ENCODE measurements at regions not wholly inside any gene's neighbourhood (a gene's known extent, or its start where the extent isn't known, plus 50 kb on each side); places are given as distances from the start of the nearest gene placed in this dataset.

- no peak for TF ChIP-seq SCRT1 (tag by site-specific recombination; IDR thresholded peaks at IDR 0.05; ENCODE audit: borderline replicate concordance)
- TF ChIP-seq ZNF133 (tag by site-specific recombination; IDR thresholded peaks at IDR 0.05) = no peak
- TF ChIP-seq ZNF792 (tag by site-specific recombination; IDR thresholded peaks at IDR 0.05) = no peak
- TF ChIP-seq ZNF501 (tag by site-specific recombination; IDR thresholded peaks at IDR 0.05) = no peak
- no peak for TF ChIP-seq ZNF449 (tag by site-specific recombination; IDR thresholded peaks at IDR 0.05)
- TF ChIP-seq BCL11A (tag by site-specific recombination; IDR thresholded peaks at IDR 0.05; ENCODE audit: low read depth) = no peak
- TF ChIP-seq ZNF148 (tag by site-specific recombination; IDR thresholded peaks at IDR 0.05; ENCODE audit: borderline replicate concordance) = no peak
- no peak for TF ChIP-seq ZNF266 (tag by site-specific recombination; IDR thresholded peaks at IDR 0.05; ENCODE audit: low read depth)
- no peak for TF ChIP-seq ZNF623 (tag by site-specific recombination; IDR thresholded peaks at IDR 0.05)
- no peak for TF ChIP-seq ZNF692 (tag by site-specific recombination; IDR thresholded peaks at IDR 0.05)
- no peak for TF ChIP-seq TCF7L2 (IDR thresholded peaks at IDR 0.05; ENCODE audit: borderline replicate concordance, low read depth, low read length)
- TF ChIP-seq ZBTB48 (tag by site-specific recombination; IDR thresholded peaks at IDR 0.05) = no peak
- no peak for TF ChIP-seq PBX3 (CRISPR knock-in tag; IDR thresholded peaks at IDR 0.05)
- no peak for TF ChIP-seq ZNF76 (tag by site-specific recombination; IDR thresholded peaks at IDR 0.05; ENCODE audit: borderline replicate concordance, low read depth)
- TF ChIP-seq ZNF202 (tag by site-specific recombination; IDR thresholded peaks at IDR 0.05; ENCODE audit: borderline replicate concordance) = no peak
- no peak for TF ChIP-seq ZFP3 (tag by site-specific recombination; IDR thresholded peaks at IDR 0.05; ENCODE audit: low read depth)
- no peak for TF ChIP-seq ZNF169 (tag by site-specific recombination; IDR thresholded peaks at IDR 0.05)
- TF ChIP-seq ZNF335 (tag by site-specific recombination; conservative IDR thresholded peaks at IDR 0.05) = no peak
- H3K9me3 ChIP-seq (ENCODE audit: control insufficient read depth, insufficient read depth, low read depth, low read length) = no peaks in the 10 kb centered on the region
- no peak overlapping the region for H3K27ac ChIP-seq (ENCODE audit: extremely low read depth, low read depth, low read length)
- no peak overlapping the region for H3K4me3 ChIP-seq (ENCODE audit: low read depth, low read length)
- CTCF ChIA-PET = interaction anchor here (0.5 kb wide), 1 partner anchor 1626 kb away, joined by 5 read pairs; no protein-coding TSS in a partner anchor
- H3K36me3 ChIP-seq (ENCODE audit: control insufficient read depth in 2 of 2, insufficient read depth in 1 of 2, low read length in 2 of 2) = no peaks in the 10 kb centered on the region
- POLR2A ChIA-PET = no interaction called here
- no peaks in the 10 kb centered on the region for H3K4me1 ChIP-seq (ENCODE audit: control insufficient read depth, insufficient read depth, low read length)
Measured at GRCh38 chr7:93027044-93027443, 90.7 kb downstream of the SAMD9 start.

- no peaks in the 10 kb centered on the region for H3K36me3 ChIP-seq (ENCODE audit: control insufficient read depth in 2 of 2, insufficient read depth in 1 of 2, low read length in 2 of 2)
- H3K9me3 ChIP-seq (ENCODE audit: control insufficient read depth, insufficient read depth, low read depth, low read length) = no peaks in the 10 kb centered on the region
- H3K4me3 ChIP-seq (ENCODE audit: low read depth, low read length) = no peak overlapping the region
- ChIA-PET CTCF (interaction anchor here (1.0 kb wide), 1 partner anchor 9 kb away, joined by 3 read pairs; no protein-coding TSS in a partner anchor), POLR2A (no interaction called here)
- no peak overlapping the region for H3K27ac ChIP-seq (ENCODE audit: extremely low read depth, low read depth, low read length)
- H3K4me1 ChIP-seq (ENCODE audit: control insufficient read depth, insufficient read depth, low read length) = no peaks in the 10 kb centered on the region
- TF ChIP-seq ZFHX2 (tag by site-specific recombination; conservative IDR thresholded peaks at IDR 0.05) = no peak
- no peak for TF ChIP-seq ZBTB11 (tag by site-specific recombination; conservative IDR thresholded peaks at IDR 0.05; ENCODE audit: low read depth)
- TF ChIP-seq ZBTB49 (tag by site-specific recombination; IDR thresholded peaks at IDR 0.05; ENCODE audit: low read depth) = no peak
- TF ChIP-seq ZNF121 (tag by site-specific recombination; IDR thresholded peaks at IDR 0.05) = no peak
- no peak for TF ChIP-seq ZNF324 (tag by site-specific recombination; IDR thresholded peaks at IDR 0.05)
Measured at GRCh38 chr7:93026425-93026824, 91.4 kb downstream of the SAMD9 start.
